ENCODE measurements at regions not wholly inside any gene's neighbourhood (a gene's known extent, or its start where the extent isn't known, plus 50 kb on each side); places are given as distances from the start of the nearest gene placed in this dataset.

DNA sequence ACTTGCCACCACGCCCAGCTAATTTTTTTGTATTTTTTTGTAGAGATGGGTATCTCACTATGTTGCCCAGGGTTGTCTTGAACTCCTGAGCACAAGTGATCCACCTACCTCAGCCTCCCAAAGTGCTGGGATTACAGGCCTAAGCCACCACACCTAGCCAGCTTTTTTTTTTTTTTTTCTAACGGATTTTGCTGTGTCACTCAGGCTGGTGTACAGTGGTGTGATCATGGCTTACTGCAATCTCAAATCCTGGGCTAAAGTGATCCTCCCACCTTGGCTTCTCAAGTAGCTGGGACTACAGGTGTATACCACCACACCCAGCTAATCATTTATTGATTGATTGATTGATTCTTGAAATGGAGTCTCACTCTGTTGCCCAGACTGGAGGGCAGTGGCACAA lies 106.0 kb upstream of the TRIM24 start:
- peaks cover 11% of the 10 kb centered on the region for H3K9me3 ChIP-seq (ENCODE audit: control insufficient read depth, low read length)
- H3K4me2 ChIP-seq (ENCODE audit: low read length, poor library complexity, severe bottlenecking), result no peak overlapping the region
- H3K4ac ChIP-seq (ENCODE audit: low read depth in 1 of 2, low read length in 2 of 2), result no peak overlapping the region
- no peak overlapping the region for H3K4me3 ChIP-seq (ENCODE audit: insufficient read depth in 1 of 2, low read depth in 1 of 2, low read length in 2 of 2)
- no peak overlapping the region for H3K27ac ChIP-seq (ENCODE audit: low read length, poor library complexity, severe bottlenecking)
- H2AFZ ChIP-seq (ENCODE audit: low read depth, low read length), result no peak overlapping the region
- WGBS, result 60% methylated on average over 1 of the region's 2 CpGs
- no peaks in the 10 kb centered on the region for H3K79me1 ChIP-seq (replicated peaks; ENCODE audit: low read length, poor library complexity, severe bottlenecking)
- no peak overlapping the region for H2BK12ac ChIP-seq (ENCODE audit: low read length in 2 of 2)
- no peak for DNase-seq
- no peak overlapping the region for H2BK15ac ChIP-seq (ENCODE audit: low read depth, poor library complexity, severe bottlenecking)
- no peak overlapping the region for H4K91ac ChIP-seq (ENCODE audit: low read length)
- no peak overlapping the region for H3K18ac ChIP-seq (ENCODE audit: low read depth in 1 of 2, low read length in 2 of 2)
- H3K4me1 ChIP-seq (ENCODE audit: control insufficient read depth, insufficient read depth, low read depth, low read length), result peaks cover 4% of the 10 kb centered on the region
- H2AK5ac ChIP-seq (ENCODE audit: low read length, severe bottlenecking), result no peak overlapping the region
- H2BK5ac ChIP-seq (ENCODE audit: low read depth, low read length, poor library complexity, severe bottlenecking), result no peak overlapping the region
- no peaks in the 10 kb centered on the region for H3K36me3 ChIP-seq (ENCODE audit: control insufficient read depth in 1 of 2, insufficient read depth in 2 of 2, low read depth in 1 of 2, low read length in 2 of 2)
- no peak overlapping the region for H3K9ac ChIP-seq (ENCODE audit: low read length)
- no peak overlapping the region for H4K8ac ChIP-seq (ENCODE audit: low read length)
- H2BK120ac ChIP-seq (ENCODE audit: low read depth, low read length), result no peak overlapping the region
- no peak overlapping the region for H3K23ac ChIP-seq (ENCODE audit: low read length in 2 of 2)
- H3K14ac ChIP-seq (ENCODE audit: low read length in 2 of 2), result no peak overlapping the region
- no peaks in the 10 kb centered on the region for H3K27me3 ChIP-seq (ENCODE audit: control insufficient read depth in 1 of 2, insufficient read depth in 1 of 2, low read length in 2 of 2)

DNA sequence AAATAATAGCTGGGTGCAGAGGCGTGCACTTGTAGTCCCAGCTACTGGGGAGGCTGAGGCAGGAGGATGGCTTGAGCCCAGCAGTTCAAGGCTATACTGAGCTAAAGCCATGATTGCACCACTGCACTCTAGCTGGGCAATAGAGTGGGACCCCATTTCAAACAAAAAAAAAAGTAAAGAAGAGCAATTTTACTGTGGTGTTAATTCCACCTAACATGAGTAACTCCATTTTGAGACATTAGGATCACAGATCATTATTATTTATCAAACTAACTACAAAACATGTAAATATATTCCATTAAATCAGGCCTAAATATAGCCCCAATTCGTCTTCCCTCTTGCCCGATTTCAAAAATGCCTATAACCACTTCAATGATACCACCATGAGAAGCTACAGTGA lies 104.8 kb upstream of the TRIM24 start:
- H3K9ac ChIP-seq (ENCODE audit: low read length), result no peak overlapping the region
- no peak overlapping the region for H2AFZ ChIP-seq (ENCODE audit: low read depth, low read length)
- no peak overlapping the region for H3K4me3 ChIP-seq (ENCODE audit: insufficient read depth in 1 of 2, low read depth in 1 of 2, low read length in 2 of 2)
- H4K8ac ChIP-seq (ENCODE audit: low read length), result no peak overlapping the region
- H3K18ac ChIP-seq (ENCODE audit: low read depth in 1 of 2, low read length in 2 of 2), result no peak overlapping the region
- WGBS, result 70% methylated on average over 3 of the region's 3 CpGs
- peaks cover 19% of the 10 kb centered on the region for H3K9me3 ChIP-seq (ENCODE audit: control insufficient read depth, low read length)
- no peak overlapping the region for H2BK15ac ChIP-seq (ENCODE audit: low read depth, poor library complexity, severe bottlenecking)
- no peak overlapping the region for H2BK5ac ChIP-seq (ENCODE audit: low read depth, low read length, poor library complexity, severe bottlenecking)
- peaks cover 4% of the 10 kb centered on the region for H3K4me1 ChIP-seq (ENCODE audit: control insufficient read depth, insufficient read depth, low read depth, low read length)
- H2BK12ac ChIP-seq (ENCODE audit: low read length in 2 of 2), result no peak overlapping the region
- no peak overlapping the region for H3K14ac ChIP-seq (ENCODE audit: low read length in 2 of 2)
- H3K79me1 ChIP-seq (replicated peaks; ENCODE audit: low read length, poor library complexity, severe bottlenecking), result no peaks in the 10 kb centered on the region
- H3K4ac ChIP-seq (ENCODE audit: low read depth in 1 of 2, low read length in 2 of 2), result no peak overlapping the region
- H3K27me3 ChIP-seq (ENCODE audit: control insufficient read depth in 1 of 2, insufficient read depth in 1 of 2, low read length in 2 of 2), result no peaks in the 10 kb centered on the region
- H3K27ac ChIP-seq (ENCODE audit: low read length, poor library complexity, severe bottlenecking), result no peak overlapping the region
- no peak for DNase-seq
- H3K36me3 ChIP-seq (ENCODE audit: control insufficient read depth in 1 of 2, insufficient read depth in 2 of 2, low read depth in 1 of 2, low read length in 2 of 2), result no peaks in the 10 kb centered on the region
- H2BK120ac ChIP-seq (ENCODE audit: low read depth, low read length), result no peak overlapping the region
- H4K91ac ChIP-seq (ENCODE audit: low read length), result no peak overlapping the region
- no peak overlapping the region for H3K4me2 ChIP-seq (ENCODE audit: low read length, poor library complexity, severe bottlenecking)
- no peak overlapping the region for H2AK5ac ChIP-seq (ENCODE audit: low read length, severe bottlenecking)
- H3K23ac ChIP-seq (ENCODE audit: low read length in 2 of 2), result no peak overlapping the region

DNA sequence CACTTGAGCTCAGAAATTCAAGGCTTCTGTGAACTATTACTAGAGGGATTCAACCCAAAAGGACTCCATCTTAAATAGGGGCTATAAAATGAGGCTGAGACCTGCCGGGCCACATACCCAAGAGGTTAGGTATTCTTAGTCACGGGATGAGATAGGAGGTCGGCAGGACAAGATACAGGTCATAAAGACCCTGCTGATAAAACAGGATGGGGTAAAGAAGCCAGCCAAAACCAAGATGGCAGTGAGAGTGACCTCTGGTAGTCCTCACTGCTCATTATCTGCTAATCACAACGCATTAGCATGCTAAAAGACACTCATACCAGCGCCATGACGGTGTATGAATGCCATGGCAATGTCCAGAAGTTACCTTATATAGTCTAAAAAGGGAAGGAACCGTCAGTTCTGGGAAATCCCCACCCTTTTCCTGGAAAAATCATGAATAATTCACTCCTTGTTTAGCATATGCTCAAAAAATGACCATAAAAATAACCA lies 101.2 kb upstream of the TRIM24 start:
- H3K4me1 ChIP-seq (ENCODE audit: control insufficient read depth, insufficient read depth, low read depth, low read length), result no peaks in the 10 kb centered on the region
- no peak for DNase-seq
- H3K9me3 ChIP-seq (ENCODE audit: control insufficient read depth, low read length), result peaks cover 26% of the 10 kb centered on the region
- no peak overlapping the region for H3K4ac ChIP-seq (ENCODE audit: low read depth in 1 of 2, low read length in 2 of 2)
- no peak overlapping the region for H4K8ac ChIP-seq (ENCODE audit: low read length)
- H3K79me1 ChIP-seq (replicated peaks; ENCODE audit: low read length, poor library complexity, severe bottlenecking), result no peaks in the 10 kb centered on the region
- H2BK5ac ChIP-seq (ENCODE audit: low read depth, low read length, poor library complexity, severe bottlenecking), result no peak overlapping the region
- no peaks in the 10 kb centered on the region for H3K36me3 ChIP-seq (ENCODE audit: control insufficient read depth in 1 of 2, insufficient read depth in 2 of 2, low read depth in 1 of 2, low read length in 2 of 2)
- H2BK120ac ChIP-seq (ENCODE audit: low read depth, low read length), result no peak overlapping the region
- H3K23ac ChIP-seq (ENCODE audit: low read length in 2 of 2), result no peak overlapping the region
- no peak overlapping the region for H3K18ac ChIP-seq (ENCODE audit: low read depth in 1 of 2, low read length in 2 of 2)
- no peak overlapping the region for H3K27ac ChIP-seq (ENCODE audit: low read length, poor library complexity, severe bottlenecking)
- no peak overlapping the region for H4K91ac ChIP-seq (ENCODE audit: low read length)
- H2AFZ ChIP-seq (ENCODE audit: low read depth, low read length), result no peak overlapping the region
- H3K14ac ChIP-seq (ENCODE audit: low read length in 2 of 2), result no peak overlapping the region
- no peaks in the 10 kb centered on the region for H3K27me3 ChIP-seq (ENCODE audit: control insufficient read depth in 1 of 2, insufficient read depth in 1 of 2, low read length in 2 of 2)
- no peak overlapping the region for H2BK15ac ChIP-seq (ENCODE audit: low read depth, poor library complexity, severe bottlenecking)
- H3K9ac ChIP-seq (ENCODE audit: low read length), result no peak overlapping the region
- H2AK5ac ChIP-seq (ENCODE audit: low read length, severe bottlenecking), result no peak overlapping the region
- H2BK12ac ChIP-seq (ENCODE audit: low read length in 2 of 2), result no peak overlapping the region
- H3K4me2 ChIP-seq (ENCODE audit: low read length, poor library complexity, severe bottlenecking), result no peak overlapping the region
- 65% methylated on average over 7 of the region's 7 CpGs for WGBS
- H3K4me3 ChIP-seq (ENCODE audit: insufficient read depth in 1 of 2, low read depth in 1 of 2, low read length in 2 of 2), result no peak overlapping the region

DNA sequence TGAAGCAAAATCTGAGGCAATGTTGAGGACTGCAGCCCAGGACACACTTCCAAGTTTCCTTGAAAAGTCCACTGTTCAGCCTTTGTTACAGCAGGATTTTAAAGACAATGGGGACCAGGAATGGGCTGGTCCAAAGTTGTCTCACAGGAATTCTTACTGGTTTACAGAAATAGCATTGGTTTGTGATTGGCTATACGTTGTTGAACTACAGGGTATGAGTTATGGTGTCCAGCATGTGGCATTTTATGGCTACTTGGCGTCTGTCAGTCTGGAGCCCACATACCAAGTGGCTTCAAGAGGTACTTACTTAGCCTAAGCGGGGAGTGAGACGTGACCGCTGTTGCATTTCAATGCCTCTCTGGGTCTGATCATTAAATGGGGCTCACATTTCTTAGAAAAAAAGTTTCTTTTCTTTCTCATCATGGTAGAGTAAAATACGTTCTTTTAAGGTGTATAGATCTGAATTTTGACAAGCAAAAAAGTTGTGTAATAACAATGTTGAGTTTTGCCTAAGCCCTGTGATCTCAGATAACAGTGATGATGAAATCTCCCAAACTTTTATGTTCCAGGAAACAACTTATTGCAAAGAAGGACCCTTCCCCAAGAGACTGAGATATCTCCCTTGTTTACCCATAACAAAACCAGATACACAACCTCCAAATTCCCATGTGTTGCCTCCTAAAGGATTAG lies 100.0 kb upstream of the TRIM24 start:
- WGBS, result 75% methylated on average over 5 of the region's 6 CpGs
- H4K91ac ChIP-seq (ENCODE audit: low read length), result no peak overlapping the region
- no peak overlapping the region for H3K9ac ChIP-seq (ENCODE audit: low read length)
- no peak overlapping the region for H3K14ac ChIP-seq (ENCODE audit: low read length in 2 of 2)
- no peaks in the 10 kb centered on the region for H3K4me1 ChIP-seq (ENCODE audit: control insufficient read depth, insufficient read depth, low read depth, low read length)
- H3K4me3 ChIP-seq (ENCODE audit: insufficient read depth in 1 of 2, low read depth in 1 of 2, low read length in 2 of 2), result no peak overlapping the region
- H2BK15ac ChIP-seq (ENCODE audit: low read depth, poor library complexity, severe bottlenecking), result no peak overlapping the region
- DNase-seq, result no peak
- no peak overlapping the region for H3K4ac ChIP-seq (ENCODE audit: low read depth in 1 of 2, low read length in 2 of 2)
- H3K18ac ChIP-seq (ENCODE audit: low read depth in 1 of 2, low read length in 2 of 2), result no peak overlapping the region
- H3K27me3 ChIP-seq (ENCODE audit: control insufficient read depth in 1 of 2, insufficient read depth in 1 of 2, low read length in 2 of 2), result no peaks in the 10 kb centered on the region
- H3K79me1 ChIP-seq (replicated peaks; ENCODE audit: low read length, poor library complexity, severe bottlenecking), result no peaks in the 10 kb centered on the region
- no peak overlapping the region for H2AK5ac ChIP-seq (ENCODE audit: low read length, severe bottlenecking)
- no peak overlapping the region for H2AFZ ChIP-seq (ENCODE audit: low read depth, low read length)
- no peaks in the 10 kb centered on the region for H3K36me3 ChIP-seq (ENCODE audit: control insufficient read depth in 1 of 2, insufficient read depth in 2 of 2, low read depth in 1 of 2, low read length in 2 of 2)
- H3K9me3 ChIP-seq (ENCODE audit: control insufficient read depth, low read length), result peaks cover 26% of the 10 kb centered on the region
- H2BK120ac ChIP-seq (ENCODE audit: low read depth, low read length), result no peak overlapping the region
- H4K8ac ChIP-seq (ENCODE audit: low read length), result no peak overlapping the region
- H3K4me2 ChIP-seq (ENCODE audit: low read length, poor library complexity, severe bottlenecking), result no peak overlapping the region
- H3K23ac ChIP-seq (ENCODE audit: low read length in 2 of 2), result no peak overlapping the region
- no peak overlapping the region for H2BK12ac ChIP-seq (ENCODE audit: low read length in 2 of 2)
- no peak overlapping the region for H3K27ac ChIP-seq (ENCODE audit: low read length, poor library complexity, severe bottlenecking)
- H2BK5ac ChIP-seq (ENCODE audit: low read depth, low read length, poor library complexity, severe bottlenecking), result no peak overlapping the region

All from mesenchymal stem cell (in vitro differentiated cells and primary cell).